Neural cell (in vitro differentiated cells): ENCODE measurements at regions not wholly inside any gene's neighbourhood (a gene's known extent, or its start where the extent isn't known, plus 50 kb on each side); places are given as distances from the start of the nearest gene placed in this dataset.

Source experiments
- H2AFZ ChIP-seq: fragments of 200-600, 300-800 bp; sonication (generic), shearing (Covaris generic); 2 replicates; pipeline ENCODE4 v1.6.0; 2014; ENCODE audit warnings: low read depth, mild to moderate bottlenecking, antibody characterized with exemption, low read length, moderate library complexity
- H3F3A ChIP-seq: fragments of 200-600 bp; shearing (Covaris generic); 2 replicates; pipeline ENCODE4 v1.6.1; 2016; ENCODE audit warnings: mild to moderate bottlenecking, moderate library complexity, mixed read lengths, antibody characterized with exemption, low read length; ENCODE audit not compliant: insufficient read depth, poor library complexity, severe bottlenecking
- H3K27ac ChIP-seq: fragments of 200-600, 300-800 bp; sonication (generic), shearing (Covaris generic); 2 replicates; pipeline ENCODE4 v1.5.1; 2014; ENCODE audit warnings: mild to moderate bottlenecking, low read length, moderate library complexity
- H3K27me3 ChIP-seq: fragments of 300-800, 200-600 bp; sonication (generic), shearing (Covaris generic); 2 replicates; pipeline ENCODE4 v1.6.0; 2014; ENCODE audit warnings: mild to moderate bottlenecking, low read depth, low read length, moderate library complexity; ENCODE audit not compliant: insufficient read depth
- H3K36me3 ChIP-seq: fragments of 300-800, 200-600 bp; sonication (generic), shearing (Covaris generic); 2 replicates; pipeline ENCODE4 v1.5.1; 2014; ENCODE audit warnings: mild to moderate bottlenecking, antibody characterized with exemption, low read length, moderate library complexity; ENCODE audit not compliant: insufficient read depth
- H3K4me2 ChIP-seq: fragments of 300-800, 200-600 bp; sonication (generic), shearing (Covaris generic); 2 replicates; pipeline ENCODE4 v1.6.0; 2014; ENCODE audit warnings: mild to moderate bottlenecking, low read length
- H3K4me3 ChIP-seq: fragments of 300-800, 200-600 bp; sonication (generic), shearing (Covaris generic); 2 replicates; pipeline ENCODE4 v1.5.1; 2014; ENCODE audit warnings: mild to moderate bottlenecking, low read length, moderate library complexity
- H3K79me2 ChIP-seq: fragments of 200-600 bp; shearing (Covaris generic); replicated peaks from 2 replicates; pipeline ENCODE4 v1.6.0; 2014; ENCODE audit warnings: mild to moderate bottlenecking, low read length, moderate library complexity; ENCODE audit not compliant: insufficient read depth
- H3K9ac ChIP-seq: fragments of 300-800, 200-600 bp; sonication (generic), shearing (Covaris generic); 2 replicates; pipeline ENCODE4 v1.6.1; 2016; ENCODE audit warnings: mild to moderate bottlenecking, low read length, mixed read lengths
- H3K9me2 ChIP-seq: fragments of 200-600 bp; shearing (Covaris generic); 2 replicates; pipeline ENCODE4 v1.6.1; 2016; ENCODE audit warnings: mild to moderate bottlenecking, low read length, mixed read lengths; ENCODE audit not compliant: insufficient read depth
- H3K9me3 ChIP-seq: fragments of 200-600, 300-800 bp; sonication (generic), shearing (Covaris generic); 2 replicates; pipeline ENCODE4 v1.6.1; 2016; ENCODE audit warnings: mild to moderate bottlenecking, mixed run types, low read length, moderate library complexity, mixed read lengths
- H4K20me1 ChIP-seq: fragments of 200-600 bp; shearing (Covaris generic); 2 replicates; pipeline ENCODE4 v1.6.1; 2016; ENCODE audit warnings: mild to moderate bottlenecking, mixed run types; ENCODE audit not compliant: insufficient read depth
- EP300 ChIP-seq: fragments of 450-650 bp; conservative IDR thresholded peaks from 2 replicates; pipeline ENCODE4 v1.6.1; 2014; ENCODE audit warnings: antibody characterized with exemption, mild to moderate bottlenecking, moderate library complexity; ENCODE audit not compliant: poor library complexity, severe bottlenecking
- EZH2 ChIP-seq: fragments of 200-600, 300-800 bp; shearing (Covaris generic), sonication (generic); IDR thresholded peaks from 2 replicates; pipeline ENCODE4 v1.6.1; 2014; ENCODE audit warnings: antibody characterized with exemption, low read length, borderline replicate concordance, mild to moderate bottlenecking; ENCODE audit not compliant: insufficient read depth, poor library complexity, severe bottlenecking
- MXI1 ChIP-seq: fragments of 450-650 bp; conservative IDR thresholded peaks from 2 replicates; pipeline ENCODE4 v1.6.1; 2014; ENCODE audit warnings: antibody characterized with exemption, mild to moderate bottlenecking; ENCODE audit not compliant: poor library complexity, severe bottlenecking
- RAD21 ChIP-seq: fragments of 450-650 bp; conservative IDR thresholded peaks from 2 replicates; pipeline ENCODE4 v1.6.1; 2014; ENCODE audit warnings: antibody characterized with exemption, mild to moderate bottlenecking, moderate library complexity
- SMC3 ChIP-seq: fragments of 450-650 bp; conservative IDR thresholded peaks from 2 replicates; pipeline ENCODE4 v1.6.1; 2014; ENCODE audit warnings: antibody characterized with exemption, mild to moderate bottlenecking, moderate library complexity; ENCODE audit not compliant: poor library complexity
- TAF1 ChIP-seq: IDR thresholded peaks from 2 replicates; pipeline ENCODE4 v1.6.1; 2012; ENCODE audit warnings: low read depth
- TF ChIP-seq, protein P1 (sequence below): fragments of 450-650 bp; IDR thresholded peaks from 2 replicates; pipeline ENCODE4 v1.5.1; 2014; ENCODE audit warnings: antibody characterized with exemption, mild to moderate bottlenecking, moderate library complexity; ENCODE audit not compliant: poor library complexity, severe bottlenecking
- TF ChIP-seq, protein P2 (sequence below): IDR thresholded peaks from 2 replicates; pipeline ENCODE4 v1.6.1; 2012; ENCODE audit warnings: borderline replicate concordance

DNA sequence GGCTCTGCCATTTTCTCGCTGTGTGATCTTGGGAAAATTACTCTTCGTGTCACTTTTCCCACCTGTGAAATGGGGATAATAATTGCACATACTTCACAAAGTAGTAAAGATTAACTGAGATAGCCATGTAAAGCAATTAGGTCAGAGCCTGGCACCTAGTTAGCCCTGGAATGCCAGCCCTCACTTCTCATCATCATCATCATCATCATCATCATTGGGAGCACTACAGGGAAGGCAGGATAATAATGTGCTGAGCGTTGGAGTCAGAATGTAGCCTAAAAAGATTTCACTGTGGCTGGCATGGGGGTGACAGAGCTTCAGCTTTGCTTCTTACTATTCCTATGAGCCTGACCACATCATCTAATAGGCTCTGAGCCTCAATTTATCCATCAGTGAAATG lies 362.6 kb downstream of the TOX3 start:
- Histone ChIP-seq H4K20me1 (no peaks in the 10 kb centered on the region), H2AFZ (no peak overlapping the region), H3K9me3 (no peaks in the 10 kb centered on the region), H3K27ac (no peak overlapping the region), H3K4me2 (no peak overlapping the region), H3K36me3 (no peaks in the 10 kb centered on the region), H3K79me2 (no peaks in the 10 kb centered on the region), H3K9ac (no peak overlapping the region), H3K9me2 (no peaks in the 10 kb centered on the region), H3K4me3 (no peak overlapping the region), H3F3A (no peaks in the 10 kb centered on the region), H3K27me3 (no peaks in the 10 kb centered on the region)
- TF ChIP-seq EP300 = no peak

DNA sequence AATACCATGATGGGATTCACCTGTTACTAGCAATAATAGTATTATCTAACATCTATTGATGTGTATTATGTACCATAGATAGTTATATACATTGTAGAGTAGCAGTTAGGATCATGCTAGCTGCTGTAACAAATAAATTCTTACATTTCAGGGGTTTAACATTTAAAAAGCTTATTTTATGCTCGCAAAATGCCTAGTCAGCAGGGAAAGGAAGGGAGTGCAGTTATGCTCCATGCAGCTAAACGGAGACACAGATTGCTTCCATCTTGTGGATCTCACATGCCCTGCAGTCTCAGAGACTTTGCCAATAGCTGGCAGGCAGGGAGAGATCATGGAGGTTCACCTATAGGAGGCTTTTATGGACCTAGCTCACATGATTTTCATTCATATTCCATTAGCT lies 364.1 kb downstream of the TOX3 start:
- Histone ChIP-seq H3K4me2 (no peak overlapping the region), H3K4me3 (no peak overlapping the region), H3K9ac (no peak overlapping the region), H3F3A (no peaks in the 10 kb centered on the region), H3K27ac (no peak overlapping the region), H3K27me3 (no peaks in the 10 kb centered on the region), H3K9me2 (no peaks in the 10 kb centered on the region), H3K36me3 (no peaks in the 10 kb centered on the region), H3K79me2 (no peaks in the 10 kb centered on the region), H3K9me3 (no peaks in the 10 kb centered on the region), H2AFZ (no peak overlapping the region), H4K20me1 (no peaks in the 10 kb centered on the region)
- TF ChIP-seq, protein P1, sequence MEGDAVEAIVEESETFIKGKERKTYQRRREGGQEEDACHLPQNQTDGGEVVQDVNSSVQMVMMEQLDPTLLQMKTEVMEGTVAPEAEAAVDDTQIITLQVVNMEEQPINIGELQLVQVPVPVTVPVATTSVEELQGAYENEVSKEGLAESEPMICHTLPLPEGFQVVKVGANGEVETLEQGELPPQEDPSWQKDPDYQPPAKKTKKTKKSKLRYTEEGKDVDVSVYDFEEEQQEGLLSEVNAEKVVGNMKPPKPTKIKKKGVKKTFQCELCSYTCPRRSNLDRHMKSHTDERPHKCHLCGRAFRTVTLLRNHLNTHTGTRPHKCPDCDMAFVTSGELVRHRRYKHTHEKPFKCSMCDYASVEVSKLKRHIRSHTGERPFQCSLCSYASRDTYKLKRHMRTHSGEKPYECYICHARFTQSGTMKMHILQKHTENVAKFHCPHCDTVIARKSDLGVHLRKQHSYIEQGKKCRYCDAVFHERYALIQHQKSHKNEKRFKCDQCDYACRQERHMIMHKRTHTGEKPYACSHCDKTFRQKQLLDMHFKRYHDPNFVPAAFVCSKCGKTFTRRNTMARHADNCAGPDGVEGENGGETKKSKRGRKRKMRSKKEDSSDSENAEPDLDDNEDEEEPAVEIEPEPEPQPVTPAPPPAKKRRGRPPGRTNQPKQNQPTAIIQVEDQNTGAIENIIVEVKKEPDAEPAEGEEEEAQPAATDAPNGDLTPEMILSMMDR = no peak
- TF ChIP-seq EP300 = no peak
- TF ChIP-seq, protein P2, sequence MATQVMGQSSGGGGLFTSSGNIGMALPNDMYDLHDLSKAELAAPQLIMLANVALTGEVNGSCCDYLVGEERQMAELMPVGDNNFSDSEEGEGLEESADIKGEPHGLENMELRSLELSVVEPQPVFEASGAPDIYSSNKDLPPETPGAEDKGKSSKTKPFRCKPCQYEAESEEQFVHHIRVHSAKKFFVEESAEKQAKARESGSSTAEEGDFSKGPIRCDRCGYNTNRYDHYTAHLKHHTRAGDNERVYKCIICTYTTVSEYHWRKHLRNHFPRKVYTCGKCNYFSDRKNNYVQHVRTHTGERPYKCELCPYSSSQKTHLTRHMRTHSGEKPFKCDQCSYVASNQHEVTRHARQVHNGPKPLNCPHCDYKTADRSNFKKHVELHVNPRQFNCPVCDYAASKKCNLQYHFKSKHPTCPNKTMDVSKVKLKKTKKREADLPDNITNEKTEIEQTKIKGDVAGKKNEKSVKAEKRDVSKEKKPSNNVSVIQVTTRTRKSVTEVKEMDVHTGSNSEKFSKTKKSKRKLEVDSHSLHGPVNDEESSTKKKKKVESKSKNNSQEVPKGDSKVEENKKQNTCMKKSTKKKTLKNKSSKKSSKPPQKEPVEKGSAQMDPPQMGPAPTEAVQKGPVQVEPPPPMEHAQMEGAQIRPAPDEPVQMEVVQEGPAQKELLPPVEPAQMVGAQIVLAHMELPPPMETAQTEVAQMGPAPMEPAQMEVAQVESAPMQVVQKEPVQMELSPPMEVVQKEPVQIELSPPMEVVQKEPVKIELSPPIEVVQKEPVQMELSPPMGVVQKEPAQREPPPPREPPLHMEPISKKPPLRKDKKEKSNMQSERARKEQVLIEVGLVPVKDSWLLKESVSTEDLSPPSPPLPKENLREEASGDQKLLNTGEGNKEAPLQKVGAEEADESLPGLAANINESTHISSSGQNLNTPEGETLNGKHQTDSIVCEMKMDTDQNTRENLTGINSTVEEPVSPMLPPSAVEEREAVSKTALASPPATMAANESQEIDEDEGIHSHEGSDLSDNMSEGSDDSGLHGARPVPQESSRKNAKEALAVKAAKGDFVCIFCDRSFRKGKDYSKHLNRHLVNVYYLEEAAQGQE = no peak

DNA sequence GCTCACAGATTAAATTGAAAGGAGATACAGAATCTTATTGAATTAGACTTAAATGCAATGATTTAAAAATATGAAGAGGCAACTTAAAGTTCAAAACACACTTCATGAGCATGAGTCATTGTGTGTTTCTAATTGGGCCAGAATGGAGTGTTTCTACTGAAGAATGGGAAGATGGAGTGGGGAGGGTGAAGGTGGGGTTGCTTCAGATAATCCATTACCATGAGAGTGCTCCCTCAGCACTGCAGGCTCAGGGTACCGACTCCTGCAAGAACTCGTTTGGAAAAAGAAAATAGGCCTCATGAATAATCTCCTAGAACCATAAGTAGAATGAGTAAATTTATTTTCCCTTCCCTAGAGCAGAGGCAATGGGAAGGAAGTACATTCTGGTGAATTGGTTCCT lies 372.8 kb downstream of the TOX3 start:
- H3K9me2 ChIP-seq = no peaks in the 10 kb centered on the region
- no peaks in the 10 kb centered on the region for H3K36me3 ChIP-seq
- H3K4me3 ChIP-seq = no peak overlapping the region
- no peaks in the 10 kb centered on the region for H4K20me1 ChIP-seq
- TF ChIP-seq, protein P1 = no peak
- TF ChIP-seq TAF1 = no peak
- no peak for TF ChIP-seq SMC3
- no peak for TF ChIP-seq EZH2
- no peak for TF ChIP-seq RAD21
- TF ChIP-seq MXI1 = no peak
- no peak for TF ChIP-seq EP300
- TF ChIP-seq, protein P2 = no peak
- no peaks in the 10 kb centered on the region for H3K27me3 ChIP-seq
- no peak overlapping the region for H3K27ac ChIP-seq
- H3F3A ChIP-seq = no peaks in the 10 kb centered on the region
- H3K9ac ChIP-seq = no peak overlapping the region
- no peak overlapping the region for H3K4me2 ChIP-seq
- H3K9me3 ChIP-seq = no peaks in the 10 kb centered on the region
- H3K79me2 ChIP-seq = no peaks in the 10 kb centered on the region
- no peak overlapping the region for H2AFZ ChIP-seq
